Mesenchymal stem cell (in vitro differentiated cells and primary cell): ENCODE measurements at regions not wholly inside any gene's neighbourhood (a gene's known extent, or its start where the extent isn't known, plus 50 kb on each side); places are given as distances from the start of the nearest gene placed in this dataset.
"Not testable (repeated sequence)": the region's sequence is repeated elsewhere in the genome, so short reads cannot be mapped to it uniquely, and the experiment has no call there.

Source experiments
- DNase-seq: peaks from one replicate; pipeline ENCODE4 v3.0.0-alpha.2; 2013
- H2AFZ ChIP-seq: one replicate; pipeline ENCODE4 v1.6.1; 2013; ENCODE audit warnings: low read depth, mild to moderate bottlenecking, control low read depth, inconsistent platforms, low read length, moderate library complexity
- H2AK5ac ChIP-seq: 2 replicates; pipeline ENCODE4 v1.6.1; 2013; ENCODE audit warnings: low read length, moderate library complexity, mild to moderate bottlenecking, inconsistent platforms; ENCODE audit not compliant: severe bottlenecking
- H2BK120ac ChIP-seq: one replicate; pipeline ENCODE4 v1.6.1; 2013; ENCODE audit warnings: low read depth, mild to moderate bottlenecking, inconsistent platforms, low read length, moderate library complexity
- H2BK12ac ChIP-seq, 2 experiments: one replicate each; pipeline ENCODE4 v1.6.1; 2013; ENCODE audit warnings: inconsistent platforms in 2 of 2, low read length in 2 of 2, mild to moderate bottlenecking in 2 of 2, moderate library complexity in 2 of 2, control low read depth in 1 of 2
- H2BK15ac ChIP-seq: one replicate; pipeline ENCODE4 v1.6.1; 2013; ENCODE audit warnings: mild to moderate bottlenecking, low read depth, inconsistent platforms; ENCODE audit not compliant: poor library complexity, severe bottlenecking
- H2BK5ac ChIP-seq: 2 replicates; pipeline ENCODE4 v1.6.1; 2013; ENCODE audit warnings: low read depth, mild to moderate bottlenecking, low read length, control low read depth, inconsistent platforms; ENCODE audit not compliant: poor library complexity, severe bottlenecking
- H3K14ac ChIP-seq, 2 experiments: one replicate each; pipeline ENCODE4 v1.6.1; 2013; ENCODE audit warnings: inconsistent platforms in 2 of 2, low read length in 2 of 2, control low read depth in 1 of 2, mild to moderate bottlenecking in 1 of 2, moderate library complexity in 1 of 2
- H3K18ac ChIP-seq, 2 experiments: one replicate each; pipeline ENCODE4 v1.6.1; 2013; ENCODE audit warnings: inconsistent platforms in 2 of 2, low read length in 2 of 2, control low read depth in 1 of 2, low read depth in 1 of 2, mild to moderate bottlenecking in 1 of 2
- H3K23ac ChIP-seq, 2 experiments: one replicate each; pipeline ENCODE4 v1.6.1; 2013; ENCODE audit warnings: inconsistent platforms in 2 of 2, low read length in 2 of 2, mild to moderate bottlenecking in 2 of 2, moderate library complexity in 2 of 2, control low read depth in 1 of 2
- H3K27ac ChIP-seq: 2 replicates; pipeline ENCODE4 v1.5.1; 2013; ENCODE audit warnings: mild to moderate bottlenecking, moderate library complexity, low read length, control low read depth, inconsistent platforms; ENCODE audit not compliant: poor library complexity, severe bottlenecking
- H3K27me3 ChIP-seq, 2 experiments: 2 replicates each; pipeline versions ENCODE4 v1.6.1 to v1.7.0; 2013; ENCODE audit warnings: low read length in 2 of 2, mild to moderate bottlenecking in 2 of 2, moderate library complexity in 2 of 2, control low read depth in 1 of 2, inconsistent platforms in 1 of 2; ENCODE audit not compliant: control insufficient read depth in 1 of 2, insufficient read depth in 1 of 2
- H3K36me3 ChIP-seq, 2 experiments: 2 replicates each; pipeline versions ENCODE4 v1.6.1 to v1.7.0; 2013; ENCODE audit warnings: low read length in 2 of 2, control low read depth in 1 of 2, inconsistent platforms in 1 of 2, low read depth in 1 of 2, mild to moderate bottlenecking in 1 of 2; ENCODE audit not compliant: insufficient read depth in 2 of 2, control insufficient read depth in 1 of 2
- H3K4ac ChIP-seq, 2 experiments: one replicate each; pipeline ENCODE4 v1.6.1; 2013; ENCODE audit warnings: inconsistent platforms in 2 of 2, low read length in 2 of 2, mild to moderate bottlenecking in 2 of 2, moderate library complexity in 2 of 2, control low read depth in 1 of 2, low read depth in 1 of 2
- H3K4me1 ChIP-seq: 2 replicates; pipeline ENCODE4 v1.6.1; 2013; ENCODE audit warnings: low read depth, low read length, control low read depth; ENCODE audit not compliant: control insufficient read depth, insufficient read depth
- H3K4me2 ChIP-seq: 2 replicates; pipeline ENCODE4 v1.6.1; 2013; ENCODE audit warnings: low read length, mild to moderate bottlenecking, inconsistent platforms; ENCODE audit not compliant: poor library complexity, severe bottlenecking
- H3K4me3 ChIP-seq, 2 experiments: 2 replicates each; pipeline versions ENCODE4 v1.5.1 to v1.7.0; 2013; ENCODE audit warnings: low read length in 2 of 2, mild to moderate bottlenecking in 2 of 2, control low read depth in 1 of 2, low read depth in 1 of 2; ENCODE audit not compliant: insufficient read depth in 1 of 2
- H3K79me1 ChIP-seq: replicated peaks from 2 replicates; pipeline ENCODE4 v1.6.1; 2013; ENCODE audit warnings: mild to moderate bottlenecking, control low read depth, low read length, inconsistent platforms; ENCODE audit not compliant: poor library complexity, severe bottlenecking
- H3K9ac ChIP-seq: 2 replicates; pipeline ENCODE4 v1.7.0; 2013; ENCODE audit warnings: mild to moderate bottlenecking, low read length, moderate library complexity
- H3K9me3 ChIP-seq: 2 replicates; pipeline ENCODE4 v1.7.0; 2013; ENCODE audit warnings: mild to moderate bottlenecking, low read length; ENCODE audit not compliant: control insufficient read depth
- H4K8ac ChIP-seq: one replicate; pipeline ENCODE4 v1.6.1; 2013; ENCODE audit warnings: inconsistent platforms, mild to moderate bottlenecking, low read length, moderate library complexity
- H4K91ac ChIP-seq: one replicate; pipeline ENCODE4 v1.6.1; 2013; ENCODE audit warnings: mild to moderate bottlenecking, low read length, inconsistent platforms
- WGBS: methylation state at CpG from one replicate; pipeline ENCODE4 v1.1.7; 2013; ENCODE audit warnings: mixed read lengths; 5-methylcytosine and 5-hydroxymethylcytosine counted together

- 87% methylated on average over 10 of the region's 11 CpGs for WGBS
- H2BK120ac ChIP-seq, H3K27ac ChIP-seq, H3K27me3 ChIP-seq, H2BK12ac ChIP-seq, H4K91ac ChIP-seq, H2BK15ac ChIP-seq, H3K9ac ChIP-seq, H4K8ac ChIP-seq, H3K4me1 ChIP-seq, H3K4me2 ChIP-seq, H2AK5ac ChIP-seq, H3K18ac ChIP-seq, DNase-seq, H3K4ac ChIP-seq, H3K79me1 ChIP-seq, H2BK5ac ChIP-seq, H3K36me3 ChIP-seq, H3K14ac ChIP-seq, H3K4me3 ChIP-seq, H2AFZ ChIP-seq, H3K9me3 ChIP-seq, H3K23ac ChIP-seq: not testable (repeated sequence)
These were observed 623.1 kb downstream of the DSC3 start for GRCh38 chr18:30419399-30419798.

- Histone ChIP-seq H2BK12ac (no peak overlapping the region), H2BK120ac (no peak overlapping the region), H3K9ac (no peak overlapping the region), H2BK15ac (no peak overlapping the region), H2AFZ (no peak overlapping the region), H3K27ac (no peak overlapping the region), H3K18ac (no peak overlapping the region), H2BK5ac (no peak overlapping the region), H3K9me3 (peaks cover 5% of the 10 kb centered on the region), H3K4me3 (no peak overlapping the region), H3K4ac (no peak overlapping the region), H2AK5ac (no peak overlapping the region), H3K4me1 (no peaks in the 10 kb centered on the region), H3K36me3 (no peaks in the 10 kb centered on the region), H4K8ac (no peak overlapping the region), H3K79me1 (no peaks in the 10 kb centered on the region), H3K4me2 (no peak overlapping the region), H3K14ac (no peak overlapping the region), H4K91ac (no peak overlapping the region), H3K27me3 (no peaks in the 10 kb centered on the region), H3K23ac (no peak overlapping the region)
- WGBS, result 62% methylated on average over 1 of the region's 2 CpGs
- DNase-seq, result no peak
These were observed 626.6 kb downstream of the DSC3 start for GRCh38 chr18:30415903-30416302.

GRCh38 chr18:30409120-30409519 lies 633.4 kb downstream of the DSC3 start:
- no peak overlapping the region for H4K8ac ChIP-seq
- no peak overlapping the region for H3K18ac ChIP-seq
- no peak overlapping the region for H2BK5ac ChIP-seq
- H2BK12ac ChIP-seq, result no peak overlapping the region
- H3K4me2 ChIP-seq, result no peak overlapping the region
- H2BK120ac ChIP-seq, result no peak overlapping the region
- H3K27me3 ChIP-seq, result no peaks in the 10 kb centered on the region
- H3K4me1 ChIP-seq, result no peaks in the 10 kb centered on the region
- H4K91ac ChIP-seq, result no peak overlapping the region
- WGBS, result 83% methylated on average over 2 of the region's 3 CpGs
- H2AFZ ChIP-seq, result no peak overlapping the region
- no peak overlapping the region for H3K4ac ChIP-seq
- H3K27ac ChIP-seq, result no peak overlapping the region
- no peak overlapping the region for H3K23ac ChIP-seq
- no peak overlapping the region for H3K14ac ChIP-seq
- no peak overlapping the region for H2BK15ac ChIP-seq
- no peaks in the 10 kb centered on the region for H3K79me1 ChIP-seq
- no peak overlapping the region for H3K4me3 ChIP-seq
- H3K9me3 ChIP-seq, result peaks cover 6% of the 10 kb centered on the region
- no peak overlapping the region for H3K9ac ChIP-seq
- H2AK5ac ChIP-seq, result no peak overlapping the region
- no peak for DNase-seq
- H3K36me3 ChIP-seq, result no peaks in the 10 kb centered on the region

GRCh38 chr18:30406728-30407127 lies 635.8 kb downstream of the DSC3 start:
- H3K4me1 ChIP-seq, result no peaks in the 10 kb centered on the region
- H3K36me3 ChIP-seq, result no peaks in the 10 kb centered on the region
- no peak overlapping the region for H3K23ac ChIP-seq
- no peak overlapping the region for H2BK12ac ChIP-seq
- H4K8ac ChIP-seq, result no peak overlapping the region
- no peaks in the 10 kb centered on the region for H3K79me1 ChIP-seq
- H3K4me3 ChIP-seq, result no peak overlapping the region
- H2BK15ac ChIP-seq, result no peak overlapping the region
- no peak overlapping the region for H3K4me2 ChIP-seq
- no peak overlapping the region for H3K14ac ChIP-seq
- no CpG with 5 or more reads among the region's 3 CpGs for WGBS
- no peak overlapping the region for H2BK120ac ChIP-seq
- DNase-seq, result peak; percentile 68
- H3K27ac ChIP-seq, result no peak overlapping the region
- no peak overlapping the region for H3K4ac ChIP-seq
- no peak overlapping the region for H3K9ac ChIP-seq
- H2AFZ ChIP-seq, result no peak overlapping the region
- H3K27me3 ChIP-seq, result no peaks in the 10 kb centered on the region
- H2AK5ac ChIP-seq, result no peak overlapping the region
- peaks cover 4% of the 10 kb centered on the region for H3K9me3 ChIP-seq
- no peak overlapping the region for H3K18ac ChIP-seq
- no peak overlapping the region for H4K91ac ChIP-seq
- H2BK5ac ChIP-seq, result no peak overlapping the region
